AG09319 (cell line): ENCODE measurements at regions not wholly inside any gene's neighbourhood (a gene's known extent, or its start where the extent isn't known, plus 50 kb on each side); places are given as distances from the start of the nearest gene placed in this dataset.

Experiments
- DNase-seq: peaks from one replicate; pipeline ENCODE4 v3.0.0-alpha.2; 2010; ENCODE audit warnings: low read depth; ENCODE audit errors: extremely low read depth
- CTCF ChIP-seq: IDR thresholded peaks from 2 replicates; pipeline ENCODE4 v1.5.1; 2011; ENCODE audit warnings: low read depth, mild to moderate bottlenecking, inconsistent platforms, low read length, moderate library complexity

- DNase-seq: no peak
- TF ChIP-seq CTCF: no peak
Observed at GRCh38 chr12:19704966-19705365, 265.7 kb downstream of the AEBP2 start.

- no peak for TF ChIP-seq CTCF
Observed at GRCh38 chr12:19706936-19707335, 267.6 kb downstream of the AEBP2 start.

DNA sequence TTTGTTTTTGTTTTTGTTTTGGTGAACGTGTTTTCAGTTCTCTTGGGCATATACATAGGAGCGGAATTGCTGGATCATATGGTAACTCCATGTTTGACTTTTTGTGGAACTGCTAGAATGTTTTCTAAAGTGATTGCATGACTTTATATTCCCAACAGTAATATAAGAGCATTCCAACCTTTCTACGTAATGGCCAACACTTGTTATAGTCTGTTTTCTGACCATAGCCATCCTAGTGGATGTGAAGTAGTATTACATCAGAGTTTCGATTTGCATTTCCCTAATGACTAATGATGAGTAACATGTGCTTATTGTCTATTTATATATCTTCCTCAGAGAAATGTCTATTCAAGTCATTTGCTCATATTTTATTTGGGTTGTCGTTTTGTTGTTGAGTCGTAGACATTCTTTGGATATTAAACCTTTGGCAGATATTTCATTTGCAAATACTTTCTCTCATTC lies 268.7 kb downstream of the AEBP2 start:
- TF ChIP-seq CTCF: no peak
- DNase-seq: peak; percentile 36

More at GRCh38 chr12:19706936-19707335, 267.6 kb downstream of the AEBP2 start:
- DNase-seq: no peak

GRCh38 chr12:19709889-19710288 lies 270.6 kb downstream of the AEBP2 start:
- TF ChIP-seq CTCF: no peak
- no peak for DNase-seq

DNA sequence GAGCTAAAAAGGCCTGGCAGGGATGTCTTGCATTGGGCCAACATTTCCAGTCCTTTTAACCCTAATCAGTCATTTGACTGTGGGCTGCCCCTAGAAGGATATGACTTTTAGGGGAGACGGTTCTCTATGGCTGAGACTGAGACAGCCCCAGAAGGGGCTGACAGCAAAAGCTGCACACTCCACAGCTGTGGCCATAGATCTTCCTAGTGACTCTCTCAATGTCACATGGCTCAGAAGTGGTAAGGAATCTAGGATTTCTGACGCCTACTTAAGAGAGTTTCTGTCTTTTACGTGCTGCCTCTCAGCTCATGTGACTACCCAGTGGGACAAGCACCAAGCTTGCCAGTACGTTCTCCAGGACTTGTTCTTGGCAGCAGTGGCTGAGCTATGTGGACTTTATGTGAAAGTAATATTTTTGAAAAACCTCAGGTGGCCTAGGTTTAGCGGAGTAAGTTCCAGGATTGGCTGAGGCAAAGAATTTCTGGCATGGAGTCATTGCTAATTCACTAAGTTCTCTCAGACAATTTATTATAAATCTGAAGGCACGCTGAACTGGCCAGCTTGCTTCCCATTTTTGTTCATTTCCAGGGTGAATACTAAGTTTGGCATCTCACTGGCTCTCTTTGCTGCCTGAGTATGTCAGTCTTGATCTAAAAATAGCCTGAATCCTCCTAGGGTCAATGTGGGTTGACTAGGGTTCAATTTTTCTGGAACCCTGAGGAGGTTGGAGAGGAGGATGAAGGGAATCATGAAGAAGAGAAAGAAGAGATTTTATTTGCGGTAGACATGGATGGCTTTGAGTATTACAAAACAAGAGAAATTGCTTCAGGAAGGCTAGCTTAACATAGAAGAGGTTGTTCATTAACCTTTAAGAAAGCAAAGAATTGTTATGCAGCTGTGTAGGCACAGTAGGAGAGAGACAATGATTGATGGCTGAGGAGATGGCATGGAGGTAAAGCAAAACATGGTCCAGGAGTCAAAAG lies 271.8 kb downstream of the AEBP2 start:
- no peak for TF ChIP-seq CTCF
- DNase-seq: no peak

- peak; percentile 1 for DNase-seq
- TF ChIP-seq CTCF: no peak
Observed at GRCh38 chr12:19712041-19712440, 272.7 kb downstream of the AEBP2 start.

DNA sequence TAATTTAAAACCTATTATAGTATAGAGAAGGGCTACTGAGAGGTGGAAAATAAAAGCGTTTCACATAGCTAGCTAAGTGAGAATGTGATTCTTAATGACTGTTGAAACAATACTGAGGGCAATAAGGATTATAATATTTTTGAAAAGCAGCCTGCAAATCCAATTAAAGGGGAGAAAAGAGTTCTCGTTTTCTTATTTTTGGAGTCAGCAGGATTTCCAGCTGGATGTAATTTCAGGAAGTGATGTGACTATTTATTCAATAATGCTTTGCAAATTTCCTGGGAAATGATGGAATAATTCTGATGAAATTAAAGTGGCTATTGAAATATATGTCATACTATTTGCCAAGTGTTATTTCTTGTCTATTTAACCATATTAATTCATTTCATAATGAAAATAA lies 279.1 kb downstream of the AEBP2 start:
- no peak for TF ChIP-seq CTCF
- no peak for DNase-seq
